ENCODE measurements at regions not wholly inside any gene's neighbourhood (a gene's known extent, or its start where the extent isn't known, plus 50 kb on each side); places are given as distances from the start of the nearest gene placed in this dataset.

DNA sequence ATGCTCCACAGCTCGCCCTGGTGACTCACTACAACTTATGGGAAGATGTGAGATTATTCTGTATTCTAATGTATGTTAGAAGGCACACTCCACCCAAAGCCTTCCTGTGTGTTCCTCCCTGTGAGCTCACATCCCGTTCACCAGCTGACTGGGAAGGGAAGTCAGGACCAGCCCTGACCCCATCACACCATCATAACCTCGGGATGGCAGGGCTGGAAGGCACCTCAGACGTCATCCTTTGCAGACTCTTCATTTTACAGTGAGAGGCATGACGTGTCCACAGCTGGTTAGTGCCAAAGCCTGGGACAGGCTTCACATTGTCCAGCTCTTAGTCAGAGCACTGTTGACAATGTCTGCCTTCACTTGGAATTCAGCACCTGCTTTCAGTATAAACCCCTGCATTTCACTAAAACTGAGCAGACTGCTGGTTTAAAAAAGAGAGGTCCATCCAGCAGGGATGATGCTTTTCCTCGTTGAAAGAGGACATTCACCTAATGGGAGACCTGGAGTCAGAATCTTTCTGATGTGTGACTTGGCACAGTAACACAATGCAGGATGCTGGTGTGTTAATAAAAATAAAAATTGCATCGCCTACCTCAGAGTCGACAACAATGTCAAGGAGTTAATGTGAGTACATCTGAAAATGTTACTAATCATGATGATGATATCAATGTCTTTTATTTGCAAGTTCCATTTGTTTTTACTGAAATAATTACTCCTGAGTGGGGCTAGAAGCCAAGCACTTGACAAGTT lies 418.0 kb upstream of the TNP1 start:
- no peak for ATAC-seq
- WGBS (ENCODE audit: insufficient coverage, insufficient replicate concordance, low lambda C conversion rate, missing lambda C conversion rate): 11% methylated on average over 8 of the region's 8 CpGs
- no peaks in the 10 kb centered on the region for H4K20me1 ChIP-seq (ENCODE audit: control insufficient read depth, insufficient read depth)
- ChIA-PET POLR2A (no interaction called here), CTCF (no interaction called here), SMC1A (ENCODE audit: uncharacterized antibody, unreplicated experiment) (no interaction called here), RAD21 (ENCODE audit: unreplicated experiment) (no interaction called here)
- no peaks in the 10 kb centered on the region for H3K36me3 ChIP-seq (ENCODE audit: control insufficient read depth in 2 of 2, insufficient read depth in 2 of 2, low read length in 1 of 2)
- in situ Hi-C loops (cut with MboI): no loop called here
- FAIRE-seq: peak; percentile 47
- no peak overlapping the region for H3K4me2 ChIP-seq (ENCODE audit: control insufficient read depth, insufficient read depth)
- no peaks in the 10 kb centered on the region for H3K4me1 ChIP-seq (ENCODE audit: control insufficient read depth, insufficient read depth, low read length)
- H2AFZ ChIP-seq (ENCODE audit: control insufficient read depth, low read depth, low read length): no peak overlapping the region
- no peak for DNase-seq (ENCODE audit: low read depth, low spot score)
- no peaks in the 10 kb centered on the region; the same call in 2 of the 3 replicates for H3K9me3 ChIP-seq (replicated peaks; ENCODE audit: control insufficient read depth, insufficient read depth, low read length)
- no peaks in the 10 kb centered on the region for H3K79me2 ChIP-seq (ENCODE audit: control insufficient read depth, insufficient read depth, low read length)
- no peak overlapping the region for H3K27ac ChIP-seq (ENCODE audit: control insufficient read depth, insufficient read depth)
- no TSS peak for BruUV-seq (replicated peaks)
- H3K27me3 ChIP-seq (replicated peaks in 1 of 2; ENCODE audit: control insufficient read depth in 2 of 2, insufficient read depth in 2 of 2, low read length in 1 of 2): no peaks in the 10 kb centered on the region; a peak in 1 of 4 replicates
- intact Hi-C loops (cut with micrococcal nuclease; ENCODE audit: unreplicated experiment): no loop called here
- H3K4me3 ChIP-seq: no peak overlapping the region
- no peak overlapping the region for H3K9ac ChIP-seq (ENCODE audit: control insufficient read depth, insufficient read depth, low read length)
- TF ChIP-seq BMI1 (IDR thresholded peaks at IDR 0.05; ENCODE audit: borderline replicate concordance) (no peak), SUZ12 (IDR thresholded peaks at IDR 0.05; ENCODE audit: unreplicated experiment) (no peak), SIX5 (IDR thresholded peaks at IDR 0.05; ENCODE audit: low read depth, low read length, severe bottlenecking) (no peak), ZZZ3 (IDR thresholded peaks at IDR 0.05; ENCODE audit: control insufficient read depth, insufficient read length, low read depth) (no peak), FOXM1 (IDR thresholded peaks at IDR 0.05; ENCODE audit: low read depth, low read length) (no peak), E2F8 (IDR thresholded peaks at IDR 0.05; ENCODE audit: low read depth, partially characterized antibody) (no peak), ZNF217 (IDR thresholded peaks at IDR 0.05) (no peak), BRCA1 (IDR thresholded peaks at IDR 0.05; ENCODE audit: low read depth, low read length) (no peak), ZNF274 (IDR thresholded peaks at IDR 0.05; ENCODE audit: insufficient read depth, insufficient read length) (no peak), IRF3 (IDR thresholded peaks at IDR 0.05) (no peak), MTA3 (IDR thresholded peaks at IDR 0.05; ENCODE audit: borderline replicate concordance, low read length) (no peak), ZBED1 (IDR thresholded peaks at IDR 0.05; ENCODE audit: borderline replicate concordance) (no peak), FOS (IDR thresholded peaks at IDR 0.05; ENCODE audit: borderline replicate concordance, extremely low read depth, insufficient read length) (no peak)
- TF ChIP-seq, protein P1, sequence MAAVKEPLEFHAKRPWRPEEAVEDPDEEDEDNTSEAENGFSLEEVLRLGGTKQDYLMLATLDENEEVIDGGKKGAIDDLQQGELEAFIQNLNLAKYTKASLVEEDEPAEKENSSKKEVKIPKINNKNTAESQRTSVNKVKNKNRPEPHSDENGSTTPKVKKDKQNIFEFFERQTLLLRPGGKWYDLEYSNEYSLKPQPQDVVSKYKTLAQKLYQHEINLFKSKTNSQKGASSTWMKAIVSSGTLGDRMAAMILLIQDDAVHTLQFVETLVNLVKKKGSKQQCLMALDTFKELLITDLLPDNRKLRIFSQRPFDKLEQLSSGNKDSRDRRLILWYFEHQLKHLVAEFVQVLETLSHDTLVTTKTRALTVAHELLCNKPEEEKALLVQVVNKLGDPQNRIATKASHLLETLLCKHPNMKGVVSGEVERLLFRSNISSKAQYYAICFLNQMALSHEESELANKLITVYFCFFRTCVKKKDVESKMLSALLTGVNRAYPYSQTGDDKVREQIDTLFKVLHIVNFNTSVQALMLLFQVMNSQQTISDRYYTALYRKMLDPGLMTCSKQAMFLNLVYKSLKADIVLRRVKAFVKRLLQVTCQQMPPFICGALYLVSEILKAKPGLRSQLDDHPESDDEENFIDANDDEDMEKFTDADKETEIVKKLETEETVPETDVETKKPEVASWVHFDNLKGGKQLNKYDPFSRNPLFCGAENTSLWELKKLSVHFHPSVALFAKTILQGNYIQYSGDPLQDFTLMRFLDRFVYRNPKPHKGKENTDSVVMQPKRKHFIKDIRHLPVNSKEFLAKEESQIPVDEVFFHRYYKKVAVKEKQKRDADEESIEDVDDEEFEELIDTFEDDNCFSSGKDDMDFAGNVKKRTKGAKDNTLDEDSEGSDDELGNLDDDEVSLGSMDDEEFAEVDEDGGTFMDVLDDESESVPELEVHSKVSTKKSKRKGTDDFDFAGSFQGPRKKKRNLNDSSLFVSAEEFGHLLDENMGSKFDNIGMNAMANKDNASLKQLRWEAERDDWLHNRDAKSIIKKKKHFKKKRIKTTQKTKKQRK (IDR thresholded peaks at IDR 0.05; ENCODE audit: low read depth, low read length): no peak
- TF ChIP-seq, protein P2, sequence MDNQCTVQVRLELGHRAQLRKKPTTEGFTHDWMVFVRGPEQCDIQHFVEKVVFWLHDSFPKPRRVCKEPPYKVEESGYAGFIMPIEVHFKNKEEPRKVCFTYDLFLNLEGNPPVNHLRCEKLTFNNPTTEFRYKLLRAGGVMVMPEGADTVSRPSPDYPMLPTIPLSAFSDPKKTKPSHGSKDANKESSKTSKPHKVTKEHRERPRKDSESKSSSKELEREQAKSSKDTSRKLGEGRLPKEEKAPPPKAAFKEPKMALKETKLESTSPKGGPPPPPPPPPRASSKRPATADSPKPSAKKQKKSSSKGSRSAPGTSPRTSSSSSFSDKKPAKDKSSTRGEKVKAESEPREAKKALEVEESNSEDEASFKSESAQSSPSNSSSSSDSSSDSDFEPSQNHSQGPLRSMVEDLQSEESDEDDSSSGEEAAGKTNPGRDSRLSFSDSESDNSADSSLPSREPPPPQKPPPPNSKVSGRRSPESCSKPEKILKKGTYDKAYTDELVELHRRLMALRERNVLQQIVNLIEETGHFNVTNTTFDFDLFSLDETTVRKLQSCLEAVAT (IDR thresholded peaks at IDR 0.05): no peak

Data from GM12878 (cell line).